Caco-2 (cell line): ENCODE measurements at regions not wholly inside any gene's neighbourhood (a gene's known extent, or its start where the extent isn't known, plus 50 kb on each side); places are given as distances from the start of the nearest gene placed in this dataset.

ENCODE experiments used
- BruUV-seq: library from RNA; stranded (reverse); fragments of 400-500 nt; replicated peaks from 2 replicates; lab custom pipeline; 2021; lab: Mats Ljungman, UMichigan
- CTCF ChIA-PET: fragments of 300-600 bp; sonication (Branson Sonifier 250); formaldehyde crosslinking; loops from one replicate; lab custom pipeline; 2022; ENCODE audit warnings: antibody characterized with exemption; lab: Charles Lee
- POLR2A ChIA-PET: fragments of 300-600 bp; sonication (Branson Sonifier 250); formaldehyde crosslinking; loops from one replicate; lab custom pipeline; 2022; ENCODE audit warnings: antibody characterized with exemption; lab: Charles Lee
- DNase-seq, 2 experiments: peaks; one replicate each; pipeline versions ENCODE4 v3.0.0 to v3.0.0-alpha.2; 2020 to 2022
- H3K27me3 ChIP-seq: replicated peaks from 2 replicates; pipeline ENCODE4 v1.6.0; 2011; ENCODE audit warnings: low read length; ENCODE audit not compliant: control insufficient read depth, insufficient read depth
- H3K36me3 ChIP-seq: 2 replicates; pipeline ENCODE4 v1.5.1; 2011; ENCODE audit warnings: low read length; ENCODE audit not compliant: control insufficient read depth, insufficient read depth
- H3K4me1 ChIP-seq: fragments of 250-450 bp; sonication (Bioruptor Pico); 2 replicates; pipeline ENCODE4 v1.5.1; 2020; ENCODE audit warnings: mild to moderate bottlenecking
- H3K4me3 ChIP-seq: 2 replicates; pipeline ENCODE4 v1.5.1; 2011; ENCODE audit warnings: low read depth, mild to moderate bottlenecking, control low read depth, low read length
- H3K9me3 ChIP-seq: fragments of 250-450 bp; sonication (Bioruptor Pico); 2 replicates; pipeline ENCODE4 v1.5.1; 2020; ENCODE audit warnings: mild to moderate bottlenecking, moderate library complexity
- H3K27ac Mint-ChIP-seq: one replicate; pipeline ENCODE4 v1.8.0; 2022; ENCODE audit warnings: mixed read lengths; ENCODE audit not compliant: unreplicated experiment
- H3K27me3 Mint-ChIP-seq: one replicate; pipeline ENCODE4 v1.8.0; 2022; ENCODE audit warnings: mixed read lengths; ENCODE audit not compliant: insufficient read depth, unreplicated experiment
- H3K36me3 Mint-ChIP-seq: one replicate; pipeline ENCODE4 v1.8.0; 2022; ENCODE audit warnings: mild to moderate bottlenecking, mixed read lengths; ENCODE audit not compliant: insufficient read depth, unreplicated experiment
- H3K4me1 Mint-ChIP-seq: one replicate; pipeline ENCODE4 v1.8.0; 2022; ENCODE audit warnings: low read depth, mixed read lengths; ENCODE audit not compliant: unreplicated experiment
- H3K4me3 Mint-ChIP-seq: one replicate; pipeline ENCODE4 v1.8.0; 2022; ENCODE audit warnings: mild to moderate bottlenecking, moderate library complexity, mixed read lengths; ENCODE audit not compliant: unreplicated experiment
- H3K9me3 Mint-ChIP-seq: one replicate; pipeline ENCODE4 v1.8.0; 2022; ENCODE audit warnings: mixed read lengths; ENCODE audit not compliant: unreplicated experiment
- CTCF ChIP-seq, 2 experiments: fragments of 200-600 bp in 1 of 2; IDR thresholded peaks; 1 replicate in 1 of 2; 2 replicates in 1 of 2; pipeline versions ENCODE4 v1.5.1 to v1.8.0; 2011 to 2022; ENCODE audit warnings: antibody characterized with exemption in 1 of 2, control low read depth in 1 of 2, inconsistent platforms in 1 of 2, low read depth in 1 of 2, low read length in 1 of 2, mild to moderate bottlenecking in 1 of 2, moderate library complexity in 1 of 2; ENCODE audit not compliant: insufficient read depth in 1 of 2, severe bottlenecking in 1 of 2, unreplicated experiment in 1 of 2
- intact Hi-C: fragments of 100-400 bp; cut with micrococcal nuclease; formaldehyde crosslinking; loops from one replicate; pipeline ENCODE4 v1.10.0; 2022; ENCODE audit not compliant: unreplicated experiment

- no peaks in the 10 kb centered on the region for H3K27me3 ChIP-seq
- H3K36me3 Mint-ChIP-seq = no peaks in the 10 kb centered on the region
- intact Hi-C loops = no loop called here
- POLR2A ChIA-PET = no interaction called here
- H3K9me3 ChIP-seq = no peaks in the 10 kb centered on the region
- H3K4me3 ChIP-seq = no peak overlapping the region
- no peak overlapping the region for H3K4me3 Mint-ChIP-seq
- TF ChIP-seq CTCF (IDR thresholded peaks at IDR 0.05; ENCODE audit: insufficient read depth in 1 of 2, low read depth in 1 of 2, low read length in 1 of 2, severe bottlenecking in 1 of 2, unreplicated experiment in 1 of 2) = no peak
- H3K27me3 Mint-ChIP-seq = peaks cover 34% of the 10 kb centered on the region
- CTCF ChIA-PET = interaction anchor here (0.6 kb wide), 1 partner anchor 94 kb away, joined by 4 read pairs; no protein-coding TSS in a partner anchor
- H3K36me3 ChIP-seq = no peaks in the 10 kb centered on the region
- no peak overlapping the region for H3K27ac Mint-ChIP-seq
- no peaks in the 10 kb centered on the region for H3K4me1 ChIP-seq
- H3K9me3 Mint-ChIP-seq = no peaks in the 10 kb centered on the region
- BruUV-seq = no TSS peak
- DNase-seq = no peak
- H3K4me1 Mint-ChIP-seq = no peaks in the 10 kb centered on the region
These were observed 243.5 kb downstream of the ICE1 start for GRCh38 chr5:5666076-5666365.

GRCh38 chr5:5665225-5666075 is 243.0 kb downstream of the ICE1 start:
- Mint-ChIP-seq H3K36me3 (no peaks in the 10 kb centered on the region), H3K27ac (no peak overlapping the region), H3K4me1 (no peaks in the 10 kb centered on the region), H3K4me3 (no peak overlapping the region), H3K9me3 (no peaks in the 10 kb centered on the region), H3K27me3 (peaks cover 34% of the 10 kb centered on the region)
- Histone ChIP-seq H3K9me3 (no peaks in the 10 kb centered on the region), H3K4me3 (no peak overlapping the region), H3K36me3 (no peaks in the 10 kb centered on the region), H3K4me1 (no peaks in the 10 kb centered on the region), H3K27me3 (no peaks in the 10 kb centered on the region)
- CTCF ChIA-PET = no interaction called here
- intact Hi-C loops = no loop called here
- no peak for TF ChIP-seq CTCF (IDR thresholded peaks at IDR 0.05; ENCODE audit: insufficient read depth in 1 of 2, low read depth in 1 of 2, low read length in 1 of 2, severe bottlenecking in 1 of 2, unreplicated experiment in 1 of 2)
- no peak for DNase-seq
- POLR2A ChIA-PET = no interaction called here
- no TSS peak for BruUV-seq

GRCh38 chr5:5658889-5659465 is 236.5 kb downstream of the ICE1 start:
- Histone ChIP-seq H3K9me3 (no peaks in the 10 kb centered on the region), H3K27me3 (no peaks in the 10 kb centered on the region), H3K4me3 (no peak overlapping the region), H3K36me3 (no peaks in the 10 kb centered on the region), H3K4me1 (no peaks in the 10 kb centered on the region)
- Mint-ChIP-seq H3K27me3 (peaks cover 15% of the 10 kb centered on the region), H3K36me3 (no peaks in the 10 kb centered on the region), H3K4me1 (no peaks in the 10 kb centered on the region), H3K27ac (no peak overlapping the region), H3K9me3 (no peaks in the 10 kb centered on the region), H3K4me3 (no peak overlapping the region)
- BruUV-seq = no TSS peak
- CTCF ChIA-PET = no interaction called here
- TF ChIP-seq CTCF (IDR thresholded peaks at IDR 0.05; ENCODE audit: insufficient read depth in 1 of 2, low read depth in 1 of 2, low read length in 1 of 2, severe bottlenecking in 1 of 2, unreplicated experiment in 1 of 2) = no peak
- POLR2A ChIA-PET = no interaction called here
- intact Hi-C loops = no loop called here
- DNase-seq = no peak
